Femur (tissue), 1 donor: ENCODE measurements at regions not wholly inside any gene's neighbourhood (a gene's known extent, or its start where the extent isn't known, plus 50 kb on each side); places are given as distances from the start of the nearest gene placed in this dataset.
"Not testable (repeated sequence)": the region's sequence is repeated elsewhere in the genome, so short reads cannot be mapped to it uniquely, and the experiment has no call there.

Experiments used
- DNase-seq: peaks from one replicate; pipeline ENCODE4 v3.0.0-alpha.2; 2017

GRCh38 chr6:116982401-116982800 is 105.4 kb downstream of the RFX6 start:
- no peak for DNase-seq

GRCh38 chr6:116983375-116983774 is 106.3 kb downstream of the RFX6 start:
- DNase-seq, result no peak

GRCh38 chr6:116986819-116987218 is 109.8 kb downstream of the RFX6 start:
- no peak for DNase-seq

- no peak for DNase-seq
These were observed 113.6 kb downstream of the RFX6 start for GRCh38 chr6:116990679-116991078.

GRCh38 chr6:116992546-116992945 is 115.5 kb downstream of the RFX6 start:
- no peak for DNase-seq

- no peak for DNase-seq
These were observed 117.4 kb downstream of the RFX6 start for GRCh38 chr6:116994447-116994846.

GRCh38 chr6:116996842-116997241 is 119.8 kb downstream of the RFX6 start:
- no peak for DNase-seq

GRCh38 chr6:116997496-116997895 is 120.5 kb downstream of the RFX6 start:
- DNase-seq, result no peak

- no peak for DNase-seq
These were observed 130.6 kb downstream of the RFX6 start for GRCh38 chr6:117007659-117008058.

- DNase-seq, result no peak
These were observed 131.6 kb downstream of the RFX6 start for GRCh38 chr6:117008618-117009017.

- DNase-seq, result not testable (repeated sequence)
These were observed 137.8 kb downstream of the RFX6 start for GRCh38 chr6:117014641-117015473.

GRCh38 chr6:117015474-117015804 is 138.4 kb downstream of the RFX6 start:
- DNase-seq, result not testable (repeated sequence)

- DNase-seq, result no peak
These were observed 141.7 kb downstream of the RFX6 start for GRCh38 chr6:117018771-117019170.

- DNase-seq, result no peak
These were observed 145.7 kb downstream of the RFX6 start for GRCh38 chr6:117022774-117023173.

- no peak for DNase-seq
These were observed 148.3 kb downstream of the RFX6 start for GRCh38 chr6:117025310-117025709.

GRCh38 chr6:117028256-117028655 is 151.2 kb downstream of the RFX6 start:
- DNase-seq, result no peak

GRCh38 chr6:117034547-117034946 is 157.5 kb downstream of the RFX6 start:
- no peak for DNase-seq

GRCh38 chr6:117034971-117035370 is 157.9 kb downstream of the RFX6 start:
- peak; percentile 22 for DNase-seq

- DNase-seq, result no peak
These were observed 173.3 kb downstream of the RFX6 start for GRCh38 chr6:117050301-117050700.

- DNase-seq, result peak; percentile 31
These were observed 193.2 kb upstream of the VGLL2 start for GRCh38 chr6:117072134-117072533.

- DNase-seq, result no peak
These were observed 192.6 kb upstream of the VGLL2 start for GRCh38 chr6:117072781-117073180.

GRCh38 chr6:117074672-117075071 is 190.7 kb upstream of the VGLL2 start:
- DNase-seq, result no peak

GRCh38 chr6:117075218-117075617 is 190.1 kb upstream of the VGLL2 start:
- DNase-seq, result no peak

- no peak for DNase-seq
These were observed 189.3 kb upstream of the VGLL2 start for GRCh38 chr6:117076076-117076475.

GRCh38 chr6:117077300-117077699 is 188.1 kb upstream of the VGLL2 start:
- no peak for DNase-seq
